GM12801 (cell line): ENCODE measurements at regions not wholly inside any gene's neighbourhood (a gene's known extent, or its start where the extent isn't known, plus 50 kb on each side); places are given as distances from the start of the nearest gene placed in this dataset.

Experiments
- CTCF ChIP-seq: IDR thresholded peaks from one replicate; pipeline ENCODE4 v1.5.1; 2011; ENCODE audit warnings: control low read depth; ENCODE audit not compliant: insufficient read length; ENCODE audit errors: extremely low read depth

- no peak for TF ChIP-seq CTCF
These were observed 97.6 kb upstream of the KAZN start for GRCh38 chr1:14500912-14501311.

GRCh38 chr1:14504517-14504916 is 94.0 kb upstream of the KAZN start:
- no peak for TF ChIP-seq CTCF

GRCh38 chr1:14506471-14507255 is 91.8 kb upstream of the KAZN start:
- no peak for TF ChIP-seq CTCF

DNA sequence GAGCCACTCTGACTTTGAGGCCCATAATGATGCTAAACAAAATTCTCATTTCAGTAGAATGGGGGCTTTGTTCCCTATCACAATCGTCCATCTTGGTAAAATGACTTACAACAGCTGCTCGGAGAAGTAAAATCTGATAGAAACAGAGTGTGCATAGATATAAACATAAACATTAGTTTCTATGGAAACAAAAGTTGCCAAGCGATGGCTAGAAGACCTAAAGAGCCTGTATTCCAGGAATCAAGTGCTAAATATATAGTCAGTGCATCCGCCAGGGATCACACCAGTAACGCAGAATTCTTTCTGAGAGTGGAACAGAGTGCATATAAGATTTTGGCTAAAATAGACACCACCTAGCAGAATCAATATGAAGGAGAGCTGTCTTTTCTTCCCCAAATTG is 91.2 kb upstream of the KAZN start:
- no peak for TF ChIP-seq CTCF

GRCh38 chr1:14508613-14509012 is 89.9 kb upstream of the KAZN start:
- no peak for TF ChIP-seq CTCF

DNA sequence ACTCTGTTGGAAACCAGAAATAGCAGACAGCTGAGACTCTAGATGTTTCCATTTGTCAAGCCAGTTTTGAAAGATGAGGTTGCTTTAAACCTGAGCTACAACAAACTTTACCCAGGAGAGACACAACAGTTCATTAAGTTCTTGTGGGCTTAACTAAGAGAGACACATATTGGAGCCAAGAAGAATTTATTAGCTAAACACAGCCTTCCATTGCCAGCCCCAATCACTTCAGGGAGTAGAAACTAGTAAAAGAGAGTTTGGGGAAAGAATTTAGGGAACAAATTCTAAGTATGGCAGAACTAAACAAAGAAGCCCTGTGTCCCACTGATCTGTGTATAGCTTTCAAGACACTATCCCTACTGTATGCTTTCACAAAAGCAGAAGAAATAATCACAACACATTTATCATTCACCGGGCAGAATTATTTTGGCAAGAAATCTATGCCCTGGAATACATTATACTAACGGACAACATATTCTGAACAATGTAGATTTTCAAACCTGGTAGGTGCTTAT is 87.3 kb upstream of the KAZN start:
- TF ChIP-seq CTCF = no peak

DNA sequence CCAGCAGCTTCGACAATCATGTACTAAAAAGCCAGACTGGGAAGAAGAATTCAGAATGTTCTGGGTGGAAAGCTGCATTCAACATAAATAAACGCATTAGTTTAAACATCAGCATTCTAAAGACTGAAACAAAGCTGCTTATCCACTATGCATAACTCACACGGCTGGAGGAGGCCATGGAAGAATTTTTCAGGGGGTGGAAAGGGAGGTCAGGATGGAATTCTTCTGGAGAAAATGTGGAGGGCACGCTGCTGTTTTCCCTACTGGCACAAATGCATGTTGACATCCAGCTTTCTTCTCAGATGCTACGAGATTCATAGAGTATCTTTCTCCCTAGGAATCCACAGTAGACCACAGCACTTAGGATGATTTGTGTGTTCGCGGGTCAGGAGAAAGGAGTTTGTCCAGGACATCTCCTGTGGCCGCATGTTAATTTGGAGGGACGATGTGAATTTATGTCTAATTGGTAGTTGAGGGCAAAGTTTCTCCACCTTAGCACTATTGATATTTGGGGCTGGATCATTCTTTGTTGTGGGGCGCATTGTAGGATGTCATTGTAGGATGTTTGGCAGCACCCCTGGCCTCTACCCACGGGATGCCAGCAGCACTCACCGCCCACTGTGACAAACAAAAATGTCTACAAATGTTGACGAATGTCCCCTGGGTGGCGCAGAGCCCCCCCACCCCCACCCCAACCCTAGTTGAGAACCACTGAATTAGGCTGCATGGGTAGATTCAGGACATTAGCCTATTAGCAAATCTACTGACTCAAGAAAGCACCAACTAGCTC is 86.5 kb upstream of the KAZN start:
- no peak for TF ChIP-seq CTCF
